H9 (cell line): ENCODE measurements at regions not wholly inside any gene's neighbourhood (a gene's known extent, or its start where the extent isn't known, plus 50 kb on each side); places are given as distances from the start of the nearest gene placed in this dataset.

Experiments used
- DNase-seq: peaks from one replicate; pipeline ENCODE4 v3.0.0-alpha.2; 2017
- H2AFZ ChIP-seq: one replicate; pipeline ENCODE4 v1.6.1; 2013; ENCODE audit warnings: mild to moderate bottlenecking, low read length, control low read depth, moderate library complexity
- H2AK5ac ChIP-seq: 2 replicates; pipeline ENCODE4 v1.6.1; 2013; ENCODE audit warnings: low read length, control low read depth, mixed read lengths; ENCODE audit not compliant: insufficient read length
- H2BK120ac ChIP-seq: one replicate; pipeline ENCODE4 v1.6.1; 2013; ENCODE audit warnings: low read depth, mild to moderate bottlenecking, low read length, control low read depth, inconsistent platforms; ENCODE audit not compliant: poor library complexity, severe bottlenecking
- H2BK12ac ChIP-seq: 2 replicates; pipeline ENCODE4 v1.6.1; 2013; ENCODE audit warnings: low read length, control low read depth, mixed read lengths, low read depth; ENCODE audit not compliant: insufficient read length
- H2BK15ac ChIP-seq: 2 replicates; pipeline ENCODE4 v1.6.1; 2013; ENCODE audit warnings: low read depth, low read length, control low read depth
- H2BK20ac ChIP-seq: one replicate; pipeline ENCODE4 v1.6.1; 2013; ENCODE audit warnings: low read depth, mild to moderate bottlenecking, low read length, control low read depth, inconsistent platforms; ENCODE audit not compliant: poor library complexity, severe bottlenecking
- H2BK5ac ChIP-seq: 2 replicates; pipeline ENCODE4 v1.6.1; 2013; ENCODE audit warnings: low read length, control low read depth, mixed read lengths; ENCODE audit not compliant: insufficient read length
- H3K14ac ChIP-seq: 2 replicates; pipeline ENCODE4 v1.6.1; 2013; ENCODE audit warnings: low read length, control low read depth; ENCODE audit not compliant: insufficient read depth
- H3K18ac ChIP-seq: 2 replicates; pipeline ENCODE4 v1.6.1; 2013; ENCODE audit warnings: low read depth, mild to moderate bottlenecking, mixed read lengths, low read length, control low read depth; ENCODE audit not compliant: insufficient read length
- H3K23ac ChIP-seq: 2 replicates; pipeline ENCODE4 v1.6.1; 2013; ENCODE audit warnings: low read length, control low read depth, mixed read lengths, low read depth; ENCODE audit not compliant: insufficient read length
- H3K23me2 ChIP-seq: 2 replicates; pipeline ENCODE4 v1.6.1; 2013; ENCODE audit warnings: low read depth, mild to moderate bottlenecking, mixed read lengths, low read length, control low read depth; ENCODE audit not compliant: insufficient read length, poor library complexity, severe bottlenecking
- H3K27ac ChIP-seq: 2 replicates; pipeline ENCODE4 v1.5.1; 2013; ENCODE audit warnings: low read length, control low read depth, mixed read lengths, low read depth; ENCODE audit not compliant: insufficient read length
- H3K27me3 ChIP-seq: 2 replicates; pipeline ENCODE4 v1.6.1; 2013; ENCODE audit warnings: low read length, control low read depth, inconsistent platforms; ENCODE audit not compliant: insufficient read depth
- H3K4ac ChIP-seq: 2 replicates; pipeline ENCODE4 v1.6.1; 2013; ENCODE audit warnings: low read depth, mild to moderate bottlenecking, control low read depth, inconsistent platforms, low read length, moderate library complexity
- H3K4me1 ChIP-seq: 2 replicates; pipeline ENCODE4 v1.6.1; 2013; ENCODE audit warnings: low read length, control low read depth, inconsistent platforms; ENCODE audit not compliant: insufficient read depth
- H3K4me2 ChIP-seq: 2 replicates; pipeline ENCODE4 v1.6.1; 2013; ENCODE audit warnings: low read length, control low read depth, mixed read lengths; ENCODE audit not compliant: insufficient read length, insufficient read depth
- H3K56ac ChIP-seq: 2 replicates; pipeline ENCODE4 v1.6.1; 2013; ENCODE audit warnings: low read depth, mild to moderate bottlenecking, mixed read lengths, low read length, control low read depth; ENCODE audit not compliant: insufficient read length
- H3K79me1 ChIP-seq: 2 replicates; pipeline ENCODE4 v1.6.1; 2013; ENCODE audit warnings: low read depth, mild to moderate bottlenecking, moderate library complexity, low read length, control low read depth, inconsistent platforms; ENCODE audit not compliant: insufficient read depth, poor library complexity, severe bottlenecking
- H3K79me2 ChIP-seq: 2 replicates; pipeline ENCODE4 v1.6.1; 2013; ENCODE audit warnings: low read length, control low read depth, inconsistent platforms; ENCODE audit not compliant: insufficient read depth
- H3K9ac ChIP-seq: 2 replicates; pipeline ENCODE4 v1.6.1; 2013; ENCODE audit warnings: low read length, control low read depth, mixed read lengths; ENCODE audit not compliant: insufficient read length; ENCODE audit errors: extremely low read depth
- H3K9me3 ChIP-seq: one replicate; pipeline ENCODE4 v1.6.1; 2013; ENCODE audit warnings: low read depth, low read length, inconsistent platforms; ENCODE audit not compliant: control insufficient read depth
- H3T11ph ChIP-seq: one replicate; pipeline ENCODE4 v1.6.1; 2013; ENCODE audit warnings: mild to moderate bottlenecking, low read length, control low read depth, inconsistent platforms
- H4K20me1 ChIP-seq: one replicate; pipeline ENCODE4 v1.6.1; 2013; ENCODE audit not compliant: control insufficient read depth, insufficient read length, insufficient read depth
- H4K5ac ChIP-seq: 2 replicates; pipeline ENCODE4 v1.6.1; 2013; ENCODE audit warnings: low read depth, mild to moderate bottlenecking, mixed read lengths, low read length, control low read depth; ENCODE audit not compliant: insufficient read length
- H4K8ac ChIP-seq: replicated peaks from 2 replicates; pipeline ENCODE4 v1.6.1; 2013; ENCODE audit warnings: low read length, control low read depth, mixed read lengths, low read depth; ENCODE audit not compliant: insufficient read length
- H4K91ac ChIP-seq: 2 replicates; pipeline ENCODE4 v1.6.1; 2013; ENCODE audit warnings: low read depth, mild to moderate bottlenecking, moderate library complexity, mixed read lengths, low read length, control low read depth; ENCODE audit not compliant: insufficient read length
- H3K27ac Mint-ChIP-seq, 3 experiments: 2 replicates in 2 of 3; 3 replicates in 1 of 3; pipeline ENCODE4 v1.8.0; 2020 to 2021; ENCODE audit warnings: mixed read lengths in 3 of 3, mild to moderate bottlenecking in 1 of 3, moderate library complexity in 1 of 3
- H3K27me3 Mint-ChIP-seq: 2 replicates; pipeline ENCODE4 v1.8.0; 2021; ENCODE audit warnings: low read depth, mild to moderate bottlenecking, moderate library complexity, mixed read lengths
- H3K36me3 Mint-ChIP-seq, 3 experiments: 2 replicates in 2 of 3; 3 replicates in 1 of 3; pipeline ENCODE4 v1.8.0; 2020 to 2021; ENCODE audit warnings: low read depth in 3 of 3, mixed read lengths in 3 of 3; ENCODE audit not compliant: insufficient read depth in 1 of 3
- H3K4me1 Mint-ChIP-seq, 2 experiments: 2 replicates each; pipeline ENCODE4 v1.8.0; 2020; ENCODE audit warnings: mixed read lengths in 2 of 2
- H3K4me3 Mint-ChIP-seq, 2 experiments: 2 replicates in 1 of 2; 3 replicates in 1 of 2; pipeline ENCODE4 v1.8.0; 2020 to 2021; ENCODE audit warnings: mild to moderate bottlenecking in 2 of 2, mixed read lengths in 2 of 2, moderate library complexity in 1 of 2
- H3K9me3 Mint-ChIP-seq, 2 experiments: 2 replicates in 1 of 2; 3 replicates in 1 of 2; pipeline ENCODE4 v1.8.0; 2020; ENCODE audit warnings: mild to moderate bottlenecking in 2 of 2, mixed read lengths in 2 of 2, moderate library complexity in 1 of 2
- WGBS: extraction: QIAGEN DNeasy Blood & Tissue Kit; methylation state at CpG from one replicate; pipeline ENCODE4 v1.1.7; 2013; ENCODE audit warnings: missing lambda C conversion rate, low lambda C conversion rate, mixed read lengths; ENCODE audit not compliant: insufficient read length; ENCODE audit errors: extremely low coverage; 5-methylcytosine and 5-hydroxymethylcytosine counted together
- TF ChIP-seq, protein P1 (sequence below): fragments of 200-600 bp; sonication (generic); conservative IDR thresholded peaks from 3 replicates; pipeline ENCODE4 v1.8.0; 2021; ENCODE audit warnings: antibody characterized with exemption, mild to moderate bottlenecking

DNA sequence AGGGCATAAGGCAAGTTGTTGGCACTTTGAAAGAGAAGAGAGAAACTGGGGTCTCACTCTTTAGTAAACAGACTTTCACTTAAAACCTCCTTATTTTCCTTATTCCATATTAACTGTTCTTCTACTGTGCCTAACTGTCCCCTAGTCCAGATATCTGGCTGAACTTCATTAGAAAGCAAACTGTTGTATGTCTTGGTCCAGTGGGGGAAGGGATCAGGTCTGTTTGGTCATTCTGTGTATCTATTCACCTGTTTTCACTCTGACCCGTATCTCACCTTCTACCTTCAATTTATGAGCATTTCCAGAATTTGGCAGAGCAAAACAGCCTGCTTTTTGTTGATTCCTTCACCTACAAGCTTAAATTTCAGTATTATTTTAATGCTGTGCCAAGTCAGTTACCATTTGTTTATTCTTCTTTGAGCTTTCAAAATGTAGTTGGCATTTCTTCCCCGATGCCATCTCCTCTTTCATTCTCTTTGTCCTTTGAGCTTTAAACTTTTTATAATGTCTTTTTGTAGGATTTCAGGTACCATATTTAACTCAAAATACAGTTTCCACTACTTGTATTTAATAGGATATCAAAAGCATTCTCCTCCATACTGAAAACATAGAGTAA lies 188.6 kb upstream of the PPARGC1A start:
- Mint-ChIP-seq H3K27ac (no peak overlapping the region), H3K4me3 (no peak overlapping the region), H3K9me3 (no peaks in the 10 kb centered on the region), H3K4me1 (no peaks in the 10 kb centered on the region), H3K27me3 (no peaks in the 10 kb centered on the region), H3K36me3 (peaks cover 0 to 2% (median 0%) of the 10 kb centered on the region in 3 experiments; a peak in 1 of 7 replicates)
- H3K18ac ChIP-seq = no peak overlapping the region
- H2BK15ac ChIP-seq = no peak overlapping the region
- no peak overlapping the region for H4K5ac ChIP-seq
- no peak overlapping the region for H2AFZ ChIP-seq
- H3K4me1 ChIP-seq = no peaks in the 10 kb centered on the region; the same call in 1 of the 2 replicates
- H3K4me2 ChIP-seq = no peak overlapping the region
- H3K79me1 ChIP-seq = no peaks in the 10 kb centered on the region
- no peak overlapping the region for H2AK5ac ChIP-seq
- no peak overlapping the region for H3K27ac ChIP-seq
- TF ChIP-seq, protein P1, sequence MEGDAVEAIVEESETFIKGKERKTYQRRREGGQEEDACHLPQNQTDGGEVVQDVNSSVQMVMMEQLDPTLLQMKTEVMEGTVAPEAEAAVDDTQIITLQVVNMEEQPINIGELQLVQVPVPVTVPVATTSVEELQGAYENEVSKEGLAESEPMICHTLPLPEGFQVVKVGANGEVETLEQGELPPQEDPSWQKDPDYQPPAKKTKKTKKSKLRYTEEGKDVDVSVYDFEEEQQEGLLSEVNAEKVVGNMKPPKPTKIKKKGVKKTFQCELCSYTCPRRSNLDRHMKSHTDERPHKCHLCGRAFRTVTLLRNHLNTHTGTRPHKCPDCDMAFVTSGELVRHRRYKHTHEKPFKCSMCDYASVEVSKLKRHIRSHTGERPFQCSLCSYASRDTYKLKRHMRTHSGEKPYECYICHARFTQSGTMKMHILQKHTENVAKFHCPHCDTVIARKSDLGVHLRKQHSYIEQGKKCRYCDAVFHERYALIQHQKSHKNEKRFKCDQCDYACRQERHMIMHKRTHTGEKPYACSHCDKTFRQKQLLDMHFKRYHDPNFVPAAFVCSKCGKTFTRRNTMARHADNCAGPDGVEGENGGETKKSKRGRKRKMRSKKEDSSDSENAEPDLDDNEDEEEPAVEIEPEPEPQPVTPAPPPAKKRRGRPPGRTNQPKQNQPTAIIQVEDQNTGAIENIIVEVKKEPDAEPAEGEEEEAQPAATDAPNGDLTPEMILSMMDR = no peak
- H3K9me3 ChIP-seq = no peaks in the 10 kb centered on the region
- H3K23ac ChIP-seq = no peak overlapping the region
- H3T11ph ChIP-seq = no peak overlapping the region
- no peak overlapping the region for H4K8ac ChIP-seq
- H3K14ac ChIP-seq = no peak overlapping the region
- no peaks in the 10 kb centered on the region for H3K79me2 ChIP-seq
- H2BK120ac ChIP-seq = no peak overlapping the region
- no peak overlapping the region for H4K91ac ChIP-seq
- no peaks in the 10 kb centered on the region for H4K20me1 ChIP-seq
- H3K4ac ChIP-seq = no peak overlapping the region
- H3K27me3 ChIP-seq = no peaks in the 10 kb centered on the region
- no peak overlapping the region for H2BK5ac ChIP-seq
- no peak overlapping the region for H3K9ac ChIP-seq
- H3K56ac ChIP-seq = no peak overlapping the region
- DNase-seq = no peak
- WGBS = no CpG with 5 or more reads among the region's 2 CpGs
- no peaks in the 10 kb centered on the region for H3K23me2 ChIP-seq
- H2BK12ac ChIP-seq = no peak overlapping the region
- no peak overlapping the region for H2BK20ac ChIP-seq
